H1 (cell line): ENCODE measurements at regions not wholly inside any gene's neighbourhood (a gene's known extent, or its start where the extent isn't known, plus 50 kb on each side); places are given as distances from the start of the nearest gene placed in this dataset.

Experiments used
- CTCF ChIA-PET: fragments of 300-600 bp; sonication (Branson Sonifier 250); formaldehyde crosslinking; loops from one replicate; lab custom pipeline; 2021; ENCODE audit not compliant: partially characterized antibody; lab: Charles Lee
- POLR2A ChIA-PET: fragments of 300-600 bp; sonication (Branson Sonifier 250); formaldehyde crosslinking; loops from one replicate; lab custom pipeline; 2021; ENCODE audit warnings: inconsistent platforms; ENCODE audit not compliant: partially characterized antibody; lab: Charles Lee
- DNase-seq, 2 experiments: peaks; one replicate each; pipeline versions ENCODE4 v3.0.0 to v3.0.0-alpha.2; 2010 to 2022; ENCODE audit warnings: low spot score in 2 of 2, low read depth in 1 of 2, mixed read lengths in 1 of 2
- FAIRE-seq: peaks from 2 replicates; lab custom pipeline; 2011; peaks lifted over from hg19 to GRCh38; lab: Jason Lieb, UNC
- H2AFZ ChIP-seq: 2 replicates; pipeline ENCODE4 v1.8.1; 2012; ENCODE audit warnings: low read length, inconsistent platforms
- H2AK5ac ChIP-seq: 2 replicates; pipeline ENCODE4 v1.6.1; 2013; ENCODE audit warnings: low read depth, low read length
- H2BK120ac ChIP-seq: replicated peaks from 2 replicates; pipeline ENCODE3; 2013; ENCODE audit warnings: low read depth, low read length, inconsistent platforms
- H2BK12ac ChIP-seq: 2 replicates; pipeline ENCODE4 v1.6.1; 2013; ENCODE audit warnings: low read depth, low read length
- H2BK15ac ChIP-seq: 2 replicates; pipeline ENCODE4 v1.6.1; 2013; ENCODE audit warnings: low read length
- H2BK20ac ChIP-seq: 2 replicates; pipeline ENCODE4 v1.6.1; 2013; ENCODE audit warnings: low read length
- H2BK5ac ChIP-seq: 2 replicates; pipeline ENCODE4 v1.6.1; 2013; ENCODE audit warnings: low read depth, low read length
- H3K14ac ChIP-seq: 2 replicates; pipeline ENCODE4 v1.6.1; 2013; ENCODE audit warnings: inconsistent platforms; ENCODE audit not compliant: insufficient read length
- H3K18ac ChIP-seq: 2 replicates; pipeline ENCODE4 v1.6.1; 2013; ENCODE audit warnings: low read length; ENCODE audit errors: extremely low read depth
- H3K23ac ChIP-seq: 2 replicates; pipeline ENCODE4 v1.6.1; 2013; ENCODE audit warnings: inconsistent platforms; ENCODE audit not compliant: insufficient read length
- H3K23me2 ChIP-seq: 2 replicates; pipeline ENCODE4 v1.6.1; 2013; ENCODE audit warnings: low read depth, low read length
- H3K27ac ChIP-seq: 2 replicates; pipeline ENCODE4 v1.6.1; 2011; ENCODE audit warnings: low read depth, low read length, inconsistent platforms
- H3K27me3 ChIP-seq, 4 experiments: replicated peaks in 1 of 4; 1 replicate in 1 of 4; 2 replicates in 3 of 4; pipeline versions ENCODE4 v1.6.1 to v1.8.1; 2011 to 2013; ENCODE audit warnings: low read length in 3 of 4, mild to moderate bottlenecking in 3 of 4, inconsistent platforms in 2 of 4, mixed read lengths in 2 of 4, moderate library complexity in 1 of 4; ENCODE audit not compliant: control insufficient read depth in 3 of 4, insufficient read depth in 3 of 4; ENCODE audit errors: extremely low read depth in 1 of 4
- H3K36me3 ChIP-seq, 4 experiments: 2 replicates each; pipeline versions ENCODE4 v1.6.1 to v1.8.1; 2011 to 2013; ENCODE audit warnings: mild to moderate bottlenecking in 4 of 4, low read length in 3 of 4, moderate library complexity in 2 of 4, control low read depth in 1 of 4, inconsistent platforms in 1 of 4; ENCODE audit not compliant: insufficient read depth in 4 of 4, control insufficient read depth in 2 of 4
- H3K4ac ChIP-seq: replicated peaks from 2 replicates; pipeline ENCODE3; 2013; ENCODE audit warnings: low read length, low read depth, mixed read lengths, inconsistent platforms; ENCODE audit not compliant: insufficient read length
- H3K4me1 ChIP-seq, 4 experiments: replicated peaks in 1 of 4; 1 replicate in 1 of 4; 2 replicates in 3 of 4; pipeline versions ENCODE4 v1.6.1 to v1.8.1; 2011 to 2013; ENCODE audit warnings: low read length in 3 of 4, inconsistent platforms in 2 of 4, mixed read lengths in 1 of 4; ENCODE audit not compliant: insufficient read depth in 4 of 4, control insufficient read depth in 3 of 4
- H3K4me2 ChIP-seq, 2 experiments: 2 replicates each; pipeline versions ENCODE4 v1.6.1 to v1.8.1; 2011 to 2013; ENCODE audit warnings: low read depth in 2 of 2, low read length in 2 of 2, control low read depth in 1 of 2, inconsistent platforms in 1 of 2, mild to moderate bottlenecking in 1 of 2; ENCODE audit not compliant: insufficient read depth in 1 of 2
- H3K4me3 ChIP-seq, 4 experiments: fragments of 200-600, 300-600 bp in 1 of 4; sonication (generic), shearing (Covaris generic), sonication (Bioruptor Twin) in 1 of 4; 2 replicates each; pipeline versions ENCODE4 v1.5.1 to v1.8.1; 2011 to 2016; ENCODE audit warnings: low read length in 4 of 4, low read depth in 3 of 4, control low read depth in 2 of 4, inconsistent platforms in 2 of 4, mild to moderate bottlenecking in 2 of 4, mixed read lengths in 1 of 4, moderate library complexity in 1 of 4; ENCODE audit not compliant: insufficient read depth in 2 of 4; ENCODE audit errors: extremely low read depth in 1 of 4
- H3K56ac ChIP-seq: replicated peaks from 2 replicates; pipeline ENCODE3; 2013; ENCODE audit warnings: low read depth, mild to moderate bottlenecking, mixed read lengths, low read length, inconsistent platforms; ENCODE audit not compliant: insufficient read length
- H3K79me1 ChIP-seq: 2 replicates; pipeline ENCODE4 v1.6.1; 2013; ENCODE audit warnings: low read depth, low read length, control low read depth
- H3K79me2 ChIP-seq, 2 experiments: 2 replicates each; pipeline versions ENCODE4 v1.6.1 to v1.8.1; 2012 to 2013; ENCODE audit warnings: low read length in 2 of 2, mild to moderate bottlenecking in 2 of 2, inconsistent platforms in 1 of 2; ENCODE audit not compliant: insufficient read depth in 2 of 2, control insufficient read depth in 1 of 2
- H3K9ac ChIP-seq, 4 experiments: replicated peaks in 1 of 4; 1 replicate in 1 of 4; 2 replicates in 3 of 4; pipeline versions ENCODE4 v1.6.1 to v1.8.1; 2011 to 2013; ENCODE audit warnings: low read depth in 3 of 4, low read length in 3 of 4, control low read depth in 2 of 4, mild to moderate bottlenecking in 2 of 4, moderate library complexity in 2 of 4, inconsistent platforms in 1 of 4; ENCODE audit errors: extremely low read depth in 1 of 4
- H3K9me3 ChIP-seq, 2 experiments: 2 replicates each; pipeline versions ENCODE4 v1.6.1 to v1.8.1; 2012 to 2013; ENCODE audit warnings: mild to moderate bottlenecking in 2 of 2, moderate library complexity in 2 of 2, control low read depth in 1 of 2, inconsistent platforms in 1 of 2, low read depth in 1 of 2, low read length in 1 of 2, mixed read lengths in 1 of 2; ENCODE audit not compliant: insufficient read depth in 2 of 2
- H4K20me1 ChIP-seq, 2 experiments: replicated peaks in 1 of 2; 2 replicates each; pipeline versions ENCODE3 to v1.8.1; 2011 to 2013; ENCODE audit warnings: inconsistent platforms in 2 of 2, low read length in 2 of 2, mild to moderate bottlenecking in 1 of 2; ENCODE audit not compliant: insufficient read depth in 2 of 2, control insufficient read depth in 1 of 2
- H4K5ac ChIP-seq: 2 replicates; pipeline ENCODE4 v1.6.1; 2013; ENCODE audit warnings: low read length, low read depth, mixed read lengths, inconsistent platforms; ENCODE audit not compliant: insufficient read length
- H4K8ac ChIP-seq: 2 replicates; pipeline ENCODE4 v1.8.0; 2013; ENCODE audit warnings: mild to moderate bottlenecking, moderate library complexity, low read length, inconsistent platforms; ENCODE audit not compliant: insufficient read depth; ENCODE audit errors: extremely low read depth
- H4K91ac ChIP-seq: replicated peaks from 2 replicates; pipeline ENCODE3; 2013; ENCODE audit warnings: low read length, mixed read lengths, inconsistent platforms; ENCODE audit not compliant: insufficient read length
- ATF2 ChIP-seq: IDR thresholded peaks from 2 replicates; pipeline ENCODE4 v1.6.1; 2012; ENCODE audit warnings: low read length, inconsistent platforms
- ATF3 ChIP-seq: IDR thresholded peaks from 2 replicates; pipeline ENCODE4 v1.6.1; 2011; ENCODE audit warnings: low read depth, mild to moderate bottlenecking, low read length; ENCODE audit not compliant: insufficient read depth
- CBX8 ChIP-seq: fragments of 300-800, 300-1000 bp; sonication (generic); IDR thresholded peaks from 2 replicates; pipeline ENCODE4 v1.7.1; 2016; ENCODE audit warnings: low read depth, low read length, borderline replicate concordance
- EP300 ChIP-seq, 2 experiments: IDR thresholded peaks; 1 replicate in 1 of 2; 2 replicates in 1 of 2; pipeline ENCODE4 v1.6.1; 2011 to 2012; ENCODE audit warnings: low read depth in 2 of 2, low read length in 2 of 2, mild to moderate bottlenecking in 2 of 2, borderline replicate concordance in 1 of 2, inconsistent platforms in 1 of 2, moderate library complexity in 1 of 2
- POLR2A ChIP-seq, 2 experiments: IDR thresholded peaks; 1 replicate in 1 of 2; 2 replicates in 1 of 2; pipeline ENCODE4 v1.6.1; 2011; ENCODE audit warnings: low read depth in 2 of 2, low read length in 2 of 2, mild to moderate bottlenecking in 2 of 2; ENCODE audit errors: control extremely low read depth in 1 of 2
- POU5F1 ChIP-seq: IDR thresholded peaks from 2 replicates; pipeline ENCODE4 v1.6.1; 2011; ENCODE audit warnings: low read depth, mild to moderate bottlenecking, low read length, moderate library complexity
- RBBP5 ChIP-seq: IDR thresholded peaks from 2 replicates; pipeline ENCODE4 v1.7.1; 2012; ENCODE audit warnings: low read depth, mild to moderate bottlenecking, inconsistent platforms, low read length, moderate library complexity, borderline replicate concordance
- RFX5 ChIP-seq: IDR thresholded peaks from 2 replicates; pipeline ENCODE4 v1.6.1; 2011; ENCODE audit warnings: low read depth, low read length, improper control_type of control experiment, borderline replicate concordance
- SRF ChIP-seq: IDR thresholded peaks from 2 replicates; pipeline ENCODE4 v1.6.1; 2011; ENCODE audit warnings: mild to moderate bottlenecking, low read depth, low read length, moderate library complexity
- TBP ChIP-seq: IDR thresholded peaks from 2 replicates; pipeline ENCODE4 v1.6.1; 2011; ENCODE audit warnings: low read depth, low read length, improper control_type of control experiment
- WGBS, 2 experiments: shearing (Covaris generic) in 1 of 2; methylation state at CpG; one replicate each; pipeline versions ENCODE4 v1.1.6 to v1.1.7; 2013 to 2015; ENCODE audit warnings: low lambda C conversion rate in 2 of 2, mixed read lengths in 2 of 2, inconsistent platforms in 1 of 2, low coverage in 1 of 2, missing lambda C conversion rate in 1 of 2; ENCODE audit not compliant: insufficient replicate concordance in 2 of 2, insufficient coverage in 1 of 2, insufficient read length in 1 of 2; ENCODE audit errors: extremely low coverage in 1 of 2, missing lambda C conversion rate in 1 of 2; 5-methylcytosine and 5-hydroxymethylcytosine counted together

DNA sequence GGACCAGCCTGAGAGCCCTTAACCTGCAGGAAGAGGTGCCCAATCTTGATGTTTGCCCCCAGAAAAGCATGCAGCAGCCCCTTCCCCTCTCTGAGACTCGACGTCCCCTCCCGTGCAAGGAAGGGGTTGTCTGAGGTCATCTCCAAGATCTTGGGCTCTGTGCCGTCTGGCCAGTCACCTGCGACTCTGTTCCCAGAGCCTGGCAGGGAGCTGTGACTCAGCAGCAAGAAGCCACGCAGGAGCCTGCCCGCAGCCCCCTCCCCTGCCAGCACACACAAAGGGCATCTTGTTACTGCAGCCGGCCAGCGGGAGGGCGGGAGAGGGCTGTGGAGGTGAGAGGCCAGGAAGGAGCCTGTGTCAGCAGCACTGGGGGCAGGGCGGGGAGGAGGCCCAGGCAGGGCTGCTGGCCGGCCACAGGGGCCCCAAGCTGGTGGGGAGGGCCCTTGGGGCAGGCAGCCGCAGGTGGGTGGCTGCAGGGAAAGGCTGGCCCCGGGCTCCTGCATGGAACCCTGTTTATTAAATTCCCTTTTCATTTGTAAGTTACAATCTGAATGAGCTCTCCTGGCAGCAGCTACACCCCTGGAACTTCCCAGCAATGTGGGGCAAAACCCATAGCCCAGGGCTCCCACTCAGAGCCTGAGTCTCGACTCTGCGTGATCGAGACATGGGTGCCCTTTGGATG is 103.7 kb upstream of the ZMIZ1 start:
- CTCF ChIA-PET: interaction anchor here (0.9 to 4.7 kb wide), 10 partner anchors 10 to 255 kb away, joined by 3 to 19 read pairs (median 4); no protein-coding TSS in a partner anchor
- POLR2A ChIA-PET: interaction anchor here (1.0 kb wide), 1 partner anchor 8 kb away, joined by 3 read pairs; no protein-coding TSS in a partner anchor
- peak overlapping the region; percentile 100 for H4K91ac ChIP-seq
- H4K8ac ChIP-seq: no peak overlapping the region
- H2BK12ac ChIP-seq: peak overlapping the region; percentile 100
- no peak overlapping the region for H3K23ac ChIP-seq
- peaks cover 6 to 24% (median 18%) of the 10 kb centered on the region in 4 experiments for H3K4me1 ChIP-seq
- peak overlapping the region; percentile 92 for H3K14ac ChIP-seq
- H3K4me2 ChIP-seq: peak overlapping the region; percentile 32 to 43; a peak in 3 of 4 replicates
- peaks cover 0 to 4% (median 1%) of the 10 kb centered on the region in 4 experiments; a peak in 2 of 7 replicates for H3K27me3 ChIP-seq
- no peaks in the 10 kb centered on the region for H3K36me3 ChIP-seq
- peak overlapping the region; percentile 95; the same call in 1 of the 2 replicates for H2BK15ac ChIP-seq
- no peak overlapping the region for H3K56ac ChIP-seq
- peak overlapping the region; percentile 89 for H2BK20ac ChIP-seq
- peak overlapping the region; percentile 97 for H3K18ac ChIP-seq
- 21% methylated on average over 16 of the region's 17 CpGs; no CpG with 5 or more reads in 1 of the 2 experiments for WGBS, 2 experiments
- 0 out of 7 replicates have a peak overlapping the region, but pooled peaks of 2 of the 4 experiments have one; percentile 3 to 41 for H3K9ac ChIP-seq
- no peak overlapping the region for H3K27ac ChIP-seq
- H3K79me2 ChIP-seq: no peaks in the 10 kb centered on the region
- H3K23me2 ChIP-seq: no peaks in the 10 kb centered on the region
- H2AFZ ChIP-seq: peak overlapping the region; percentile 8; the same call in 1 of the 2 replicates
- H2AK5ac ChIP-seq: peak overlapping the region; percentile 98
- peak overlapping the region; percentile 31 for H4K5ac ChIP-seq
- H2BK5ac ChIP-seq: peak overlapping the region; percentile 84; the same call in 1 of the 2 replicates
- H3K9me3 ChIP-seq: no peaks in the 10 kb centered on the region
- H3K4ac ChIP-seq: peak overlapping the region; percentile 94
- H3K4me3 ChIP-seq: no peak overlapping the region
- DNase-seq (peak; percentile 78 to 80), FAIRE-seq (no peak)
- no peaks in the 10 kb centered on the region for H4K20me1 ChIP-seq
- no peaks in the 10 kb centered on the region; the same call in 1 of the 2 replicates for H3K79me1 ChIP-seq
- peak overlapping the region; percentile 91 for H2BK120ac ChIP-seq
- TF ChIP-seq POLR2A (IDR thresholded peaks at IDR 0.05; ENCODE audit: control extremely low read depth in 1 of 2, low read depth in 2 of 2, low read length in 2 of 2): no peak
- no peak for TF ChIP-seq RFX5
- TF ChIP-seq POU5F1: no peak
- no peak for TF ChIP-seq ATF2
- TF ChIP-seq CBX8: no peak
- TF ChIP-seq SRF: no peak
- TF ChIP-seq TBP: no peak
- TF ChIP-seq EP300 (IDR thresholded peaks at IDR 0.05; ENCODE audit: borderline replicate concordance in 1 of 2, low read depth in 2 of 2, low read length in 2 of 2): no peak
- no peak for TF ChIP-seq RBBP5
- TF ChIP-seq ATF3: no peak
